ENCODE measurements at regions not wholly inside any gene's neighbourhood (a gene's known extent, or its start where the extent isn't known, plus 50 kb on each side); places are given as distances from the start of the nearest gene placed in this dataset.

GRCh38 chr11:129620237-129621104, 195.2 kb upstream of the TMEM45B start:
- H3K4me2 ChIP-seq (ENCODE audit: low read length), result no peak overlapping the region
- RAD21 ChIA-PET (ENCODE audit: low non-redundant PET in 1 of 2, low total read pairs in 2 of 2, uncharacterized antibody in 2 of 2, unreplicated experiment in 2 of 2), result no interaction called here
- CTCF ChIA-PET, result no interaction called here

More at GRCh38 chr11:129620237-129621104, 195.2 kb upstream of the TMEM45B start:
- TF ChIP-seq CEBPB (IDR thresholded peaks at IDR 0.05; ENCODE audit: low read depth), result no peak
- no peak for TF ChIP-seq FOSL1 (IDR thresholded peaks at IDR 0.05; ENCODE audit: low read depth)
- no peak for TF ChIP-seq CTCF (IDR thresholded peaks at IDR 0.05 in 2 of 3, conservative IDR thresholded peaks at IDR 0.05 in 1 of 3; ENCODE audit: borderline replicate concordance in 1 of 3, insufficient read depth in 1 of 3, low read depth in 2 of 3, low read length in 2 of 3)
- no peak for TF ChIP-seq SP1 (IDR thresholded peaks at IDR 0.05; ENCODE audit: low read depth)
- TF ChIP-seq ELF1 (IDR thresholded peaks at IDR 0.05; ENCODE audit: borderline replicate concordance, low read depth), result no peak
- TF ChIP-seq POLR2AphosphoS5 (IDR thresholded peaks at IDR 0.05; ENCODE audit: low read depth, low read length), result no peak
- TF ChIP-seq YY1 (IDR thresholded peaks at IDR 0.05; ENCODE audit: extremely low read depth, insufficient replicate concordance, low read depth, low read length), result no peak
- TF ChIP-seq JUND (IDR thresholded peaks at IDR 0.05), result no peak
- TF ChIP-seq ZBTB33 (IDR thresholded peaks at IDR 0.05; ENCODE audit: extremely low read depth, insufficient replicate concordance, low read length), result no peak
- no peak for TF ChIP-seq EZH2phosphoT487 (IDR thresholded peaks at IDR 0.05; ENCODE audit: borderline replicate concordance)
- TF ChIP-seq MAX (IDR thresholded peaks at IDR 0.05), result no peak
- TF ChIP-seq ATF3 (IDR thresholded peaks at IDR 0.05), result no peak
- no peak for TF ChIP-seq POLR2A (IDR thresholded peaks at IDR 0.05; ENCODE audit: borderline replicate concordance, extremely low read depth, insufficient read depth, insufficient read length)
- no peak for TF ChIP-seq RAD21 (IDR thresholded peaks at IDR 0.05; ENCODE audit: low read depth)
- no peak for TF ChIP-seq SRF (IDR thresholded peaks at IDR 0.05; ENCODE audit: low read depth)
- no peak for TF ChIP-seq ZNF274 (IDR thresholded peaks at IDR 0.05; ENCODE audit: low read depth, low read length)
- TF ChIP-seq TCF7L2 (IDR thresholded peaks at IDR 0.05; ENCODE audit: borderline replicate concordance, extremely low read depth, insufficient read depth, insufficient read length), result no peak
- H3K9me2 ChIP-seq (ENCODE audit: insufficient read depth), result no peaks in the 10 kb centered on the region
- H3K4me1 ChIP-seq (ENCODE audit: control insufficient read depth in 1 of 2, insufficient read depth in 2 of 2, low read length in 2 of 2), result no peaks in the 10 kb centered on the region
- H3K27me3 ChIP-seq (ENCODE audit: insufficient read depth, low read length), result no peaks in the 10 kb centered on the region
- no peaks in the 10 kb centered on the region for H3K79me2 ChIP-seq (ENCODE audit: insufficient read depth, low read length)
- ATAC-seq, result no peak
- POLR2A ChIA-PET, result no interaction called here
- no peak overlapping the region for H3K4me3 ChIP-seq (replicated peaks in 1 of 2; ENCODE audit: low read depth in 1 of 2, low read length in 2 of 2)
- H3K9me3 ChIP-seq (ENCODE audit: control insufficient read depth in 1 of 2, insufficient read depth in 1 of 2, low read depth in 1 of 2, low read length in 2 of 2), result no peaks in the 10 kb centered on the region
- no peak for DNase-seq (ENCODE audit: low read depth, low spot score)
- intact Hi-C loops (cut with micrococcal nuclease), result no loop called here
- H3K27ac ChIP-seq (ENCODE audit: low read depth, low read length), result no peak overlapping the region
- H4K20me1 ChIP-seq (ENCODE audit: insufficient read depth), result no peaks in the 10 kb centered on the region
- no TSS peak for BruUV-seq (replicated peaks)
- no peak overlapping the region for H3K9ac ChIP-seq (ENCODE audit: low read length)
- no peak overlapping the region for H2AFZ ChIP-seq (ENCODE audit: low read depth, low read length, poor library complexity, severe bottlenecking)
- H3K36me3 ChIP-seq (ENCODE audit: control insufficient read depth in 1 of 2, insufficient read depth in 2 of 2, low read length in 2 of 2), result no peaks in the 10 kb centered on the region

Data from HCT116 (cell line).